Common myeloid progenitor, CD34-positive (primary cell): ENCODE measurements at regions not wholly inside any gene's neighbourhood (a gene's known extent, or its start where the extent isn't known, plus 50 kb on each side); places are given as distances from the start of the nearest gene placed in this dataset.

Source experiments
- CTCF ChIA-PET: fragments of 350-600 bp; sonication (Branson Sonifier 250); formaldehyde crosslinking; loops from one replicate; lab custom pipeline; 2021; ENCODE audit warnings: antibody characterized with exemption; lab: Charles Lee
- POLR2A ChIA-PET: fragments of 350-600 bp; sonication (Branson Sonifier 250); formaldehyde crosslinking; loops from one replicate; lab custom pipeline; 2021; ENCODE audit warnings: antibody characterized with exemption; lab: Charles Lee
- DNase-seq, 3 donors: peaks; one replicate each; pipeline versions ENCODE4 v3.0.0 to v3.0.0-alpha.2; 2013
- H3K27ac ChIP-seq, 2 experiments: 1 replicate in 1 of 2; 2 replicates in 1 of 2; pipeline ENCODE4 v1.7.0; 2013; ENCODE audit warnings: inconsistent platforms in 2 of 2, low read length in 2 of 2, mild to moderate bottlenecking in 2 of 2, low read depth in 1 of 2, moderate library complexity in 1 of 2; ENCODE audit not compliant: severe bottlenecking in 2 of 2, insufficient read depth in 1 of 2, poor library complexity in 1 of 2
- H3K27me3 ChIP-seq, 5 experiments: replicated peaks in 2 of 5; 1 replicate in 3 of 5; 2 replicates in 2 of 5; pipeline versions ENCODE4 v1.6.1 to v1.7.0; 2013; ENCODE audit warnings: low read length in 4 of 5, mild to moderate bottlenecking in 2 of 5, moderate library complexity in 2 of 5, inconsistent platforms in 1 of 5; ENCODE audit not compliant: insufficient read depth in 5 of 5, control insufficient read depth in 4 of 5
- H3K36me3 ChIP-seq, 4 experiments: 1 replicate in 2 of 4; 2 replicates in 2 of 4; pipeline versions ENCODE4 v1.6.1 to v1.7.0; 2013; ENCODE audit warnings: low read length in 3 of 4, control low read depth in 1 of 4, mild to moderate bottlenecking in 1 of 4; ENCODE audit not compliant: control insufficient read depth in 4 of 4, insufficient read depth in 4 of 4
- H3K4me1 ChIP-seq, 4 experiments: 1 replicate in 3 of 4; 2 replicates in 1 of 4; pipeline versions ENCODE4 v1.6.1 to v1.7.1; 2013; ENCODE audit warnings: low read length in 3 of 4, mild to moderate bottlenecking in 3 of 4, control low read depth in 1 of 4, inconsistent platforms in 1 of 4, moderate library complexity in 1 of 4; ENCODE audit not compliant: control insufficient read depth in 4 of 4, insufficient read depth in 4 of 4; ENCODE audit errors: control extremely low read depth in 1 of 4
- H3K4me3 ChIP-seq, 7 experiments: 1 replicate in 4 of 7; 2 replicates in 3 of 7; pipeline versions ENCODE4 v1.5.1 to v1.7.0; 2013; ENCODE audit warnings: mild to moderate bottlenecking in 7 of 7, low read length in 6 of 7, moderate library complexity in 6 of 7, inconsistent platforms in 2 of 7, low read depth in 2 of 7, control low read depth in 1 of 7; ENCODE audit not compliant: insufficient read depth in 4 of 7, control insufficient read depth in 1 of 7; ENCODE audit errors: extremely low read depth in 1 of 7
- H3K9me3 ChIP-seq, 5 experiments: 1 replicate in 4 of 5; 2 replicates in 1 of 5; pipeline versions ENCODE4 v1.6.1 to v1.7.1; 2013; ENCODE audit warnings: low read length in 4 of 5, mild to moderate bottlenecking in 2 of 5, inconsistent platforms in 1 of 5, low read depth in 1 of 5, moderate library complexity in 1 of 5; ENCODE audit not compliant: control insufficient read depth in 4 of 5, insufficient read depth in 2 of 5; ENCODE audit errors: control extremely low read depth in 1 of 5
- WGBS: methylation state at CpG from one replicate; pipeline ENCODE4 v1.1.5; 2013; ENCODE audit not compliant: insufficient coverage; 5-methylcytosine and 5-hydroxymethylcytosine counted together

- Histone ChIP-seq H3K27ac (no peak overlapping the region), H3K36me3 (no peaks in the 10 kb centered on the region), H3K4me3 (no peak overlapping the region), H3K4me1 (no peaks in the 10 kb centered on the region), H3K27me3 (no peaks in the 10 kb centered on the region), H3K9me3 (peaks cover 0 to 3% (median 0%) of the 10 kb centered on the region in 5 experiments)
- no peak for DNase-seq
- POLR2A ChIA-PET, result no interaction called here
- CTCF ChIA-PET, result no interaction called here
- WGBS, result 100% methylated on average over 2 of the region's 5 CpGs
Measured at GRCh38 chr11:130653838-130654636, 205.6 kb downstream of the ADAMTS15 start.

DNA sequence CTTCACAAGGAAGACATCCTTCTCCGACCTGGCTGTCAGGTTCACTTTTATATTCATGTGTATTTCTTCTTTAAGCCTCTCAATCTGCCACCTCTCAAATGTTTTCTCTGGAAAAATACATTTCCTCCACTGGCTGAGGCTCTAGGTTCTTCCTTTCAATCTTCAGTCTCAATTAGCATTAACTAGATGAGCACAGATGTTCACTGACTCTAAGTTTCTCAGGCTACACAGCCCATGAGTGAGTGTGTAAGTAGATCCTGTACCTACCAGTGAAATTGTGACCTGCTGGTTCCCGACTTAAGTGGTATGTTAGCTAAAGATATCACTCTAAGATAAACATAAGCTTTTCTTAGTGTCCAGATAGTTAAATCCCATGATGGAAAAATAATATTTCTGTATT lies 206.9 kb downstream of the ADAMTS15 start:
- Histone ChIP-seq H3K27ac (no peak overlapping the region), H3K4me1 (no peaks in the 10 kb centered on the region), H3K4me3 (no peak overlapping the region), H3K27me3 (no peaks in the 10 kb centered on the region), H3K36me3 (no peaks in the 10 kb centered on the region), H3K9me3 (peaks cover 0 to 3% (median 0%) of the 10 kb centered on the region in 5 experiments)
- CTCF ChIA-PET, result no interaction called here
- 91% methylated on average over 1 of the region's 2 CpGs for WGBS
- POLR2A ChIA-PET, result no interaction called here
- no peak for DNase-seq

DNA sequence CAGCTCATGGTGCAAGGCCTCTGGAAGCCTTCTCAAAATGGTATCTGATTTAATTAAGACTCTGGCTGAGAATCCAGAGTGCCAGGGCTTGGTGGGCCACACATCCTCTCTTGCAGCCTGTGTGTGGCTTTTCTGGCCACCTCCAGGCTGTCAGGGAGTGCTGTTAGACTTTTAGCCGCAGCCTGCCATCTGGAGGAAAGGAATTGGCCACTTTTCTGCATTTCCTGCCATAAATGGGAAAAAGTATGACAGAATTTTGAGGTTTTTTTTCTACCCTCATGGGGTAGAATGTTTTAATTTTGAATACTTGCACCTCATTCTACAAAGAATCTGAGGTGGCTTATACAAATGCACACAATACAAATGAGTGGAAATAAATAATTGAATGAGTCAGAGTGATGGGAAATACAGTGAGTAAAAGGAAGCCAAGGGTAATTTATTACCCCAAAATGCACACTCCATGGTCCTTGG lies 218.4 kb downstream of the ADAMTS15 start:
- DNase-seq, result peak; percentile 10 to 45 (median 45)
- Histone ChIP-seq H3K4me3 (no peak overlapping the region), H3K27ac (no peak overlapping the region), H3K27me3 (no peaks in the 10 kb centered on the region), H3K36me3 (no peaks in the 10 kb centered on the region), H3K4me1 (peaks cover 0 to 11% (median 3%) of the 10 kb centered on the region in 4 experiments), H3K9me3 (no peaks in the 10 kb centered on the region)
- CTCF ChIA-PET, result interaction anchor here (1.6 kb wide), 1 partner anchor 232 kb away, joined by 4 read pairs; no protein-coding TSS in a partner anchor
- WGBS, result no CpG with 5 or more reads among the region's 1 CpG
- POLR2A ChIA-PET, result no interaction called here

GRCh38 chr11:130668751-130669150 lies 220.3 kb downstream of the ADAMTS15 start:
- WGBS, result 93% methylated on average over 2 of the region's 2 CpGs
- Histone ChIP-seq H3K36me3 (no peaks in the 10 kb centered on the region), H3K9me3 (peaks cover 0 to 2% (median 0%) of the 10 kb centered on the region in 5 experiments), H3K27me3 (no peaks in the 10 kb centered on the region), H3K27ac (no peak overlapping the region), H3K4me1 (peaks cover 0 to 11% (median 3%) of the 10 kb centered on the region in 4 experiments), H3K4me3 (no peak overlapping the region)
- ChIA-PET CTCF (no interaction called here), POLR2A (no interaction called here)
- no peak for DNase-seq

DNA sequence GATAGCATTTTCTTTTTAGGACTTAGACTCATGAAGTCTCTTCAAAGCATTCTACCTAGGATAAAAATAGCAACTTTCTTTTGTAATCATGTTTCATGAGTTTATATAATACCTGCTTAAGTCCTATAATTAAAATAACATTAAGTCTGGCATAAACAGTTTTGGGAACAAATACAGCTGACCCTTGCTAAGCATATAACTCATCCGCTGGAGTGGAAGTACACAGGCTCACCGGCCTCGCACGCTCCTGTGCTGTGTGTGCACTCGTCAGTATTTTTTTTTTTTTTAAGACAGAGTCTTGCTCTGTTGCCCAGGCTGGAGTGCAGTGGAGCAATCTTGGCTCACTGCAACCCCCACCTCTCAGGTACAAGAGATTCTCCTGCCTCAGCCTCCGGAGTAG lies 221.8 kb downstream of the ADAMTS15 start:
- 96% methylated on average over 5 of the region's 6 CpGs for WGBS
- Histone ChIP-seq H3K36me3 (no peaks in the 10 kb centered on the region), H3K4me3 (no peak overlapping the region), H3K27ac (no peak overlapping the region), H3K4me1 (peaks cover 0 to 11% (median 3%) of the 10 kb centered on the region in 4 experiments), H3K27me3 (no peaks in the 10 kb centered on the region), H3K9me3 (peaks cover 0 to 2% (median 0%) of the 10 kb centered on the region in 5 experiments)
- ChIA-PET POLR2A (no interaction called here), CTCF (no interaction called here)
- DNase-seq, result no peak

DNA sequence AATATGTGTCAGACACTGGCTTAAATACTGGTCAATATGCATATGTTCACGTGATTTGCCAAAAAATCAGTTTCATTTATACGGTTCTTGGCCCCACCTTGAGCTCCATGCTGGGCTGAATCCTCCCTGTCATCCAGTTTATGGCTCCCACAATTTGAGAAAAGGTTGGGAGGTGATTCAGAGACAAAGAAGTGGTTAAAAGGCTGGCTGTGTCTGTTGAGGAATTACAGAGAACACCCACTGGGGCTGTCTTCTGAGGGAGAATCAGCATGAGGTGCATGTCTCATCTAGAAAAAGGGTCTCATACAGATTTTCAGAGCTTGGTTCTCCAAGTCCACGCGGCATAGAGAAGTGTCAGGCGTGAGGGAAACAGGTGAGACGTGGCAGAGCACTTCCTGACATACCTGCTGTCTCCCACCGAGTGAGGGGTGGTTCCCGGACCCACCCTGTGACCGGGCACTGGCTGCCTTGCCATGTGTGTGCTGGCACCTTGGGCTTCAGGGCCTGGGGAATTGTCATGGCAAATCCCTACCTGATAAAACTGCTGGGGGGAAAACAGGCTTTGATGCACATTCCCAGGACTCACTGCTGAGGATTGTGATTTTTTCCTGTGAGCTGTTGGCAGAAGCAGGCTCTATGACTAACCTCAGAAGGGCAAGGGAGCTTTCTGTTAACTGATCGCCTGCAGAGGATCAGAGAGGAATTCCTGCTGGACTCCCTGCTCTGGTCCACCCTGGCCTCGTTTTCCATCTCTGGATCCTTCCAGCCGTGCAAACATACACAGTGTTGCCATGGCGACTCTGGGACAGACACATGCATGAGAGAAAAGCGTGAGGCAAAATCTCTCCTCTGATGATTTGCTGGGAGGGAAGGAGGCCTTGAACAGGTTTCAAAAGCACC lies 223.6 kb downstream of the ADAMTS15 start:
- DNase-seq, result no peak
- Histone ChIP-seq H3K27me3 (no peaks in the 10 kb centered on the region), H3K27ac (no peak overlapping the region), H3K4me3 (no peak overlapping the region), H3K4me1 (peaks cover 0 to under 1% (median under 1%) of the 10 kb centered on the region in 4 experiments), H3K36me3 (no peaks in the 10 kb centered on the region), H3K9me3 (peaks cover 0 to 2% (median 0%) of the 10 kb centered on the region in 5 experiments)
- WGBS, result 92% methylated on average over 13 of the region's 14 CpGs
- CTCF ChIA-PET, result no interaction called here
- POLR2A ChIA-PET, result no interaction called here
